Stimulated activated CD4-positive, alpha-beta T cell treated with anti-CD3 and anti-CD28 coated beads, TNF-alpha, amount 100 ng/mL, for 4 hours (primary cell): ENCODE measurements at regions not wholly inside any gene's neighbourhood (a gene's known extent, or its start where the extent isn't known, plus 50 kb on each side); places are given as distances from the start of the nearest gene placed in this dataset.

Source experiments
- DNase-seq, 3 experiments: peaks; one replicate each; pipeline ENCODE4 v3.0.0-alpha.2; 2020; ENCODE audit warnings: low read depth in 3 of 3

DNA sequence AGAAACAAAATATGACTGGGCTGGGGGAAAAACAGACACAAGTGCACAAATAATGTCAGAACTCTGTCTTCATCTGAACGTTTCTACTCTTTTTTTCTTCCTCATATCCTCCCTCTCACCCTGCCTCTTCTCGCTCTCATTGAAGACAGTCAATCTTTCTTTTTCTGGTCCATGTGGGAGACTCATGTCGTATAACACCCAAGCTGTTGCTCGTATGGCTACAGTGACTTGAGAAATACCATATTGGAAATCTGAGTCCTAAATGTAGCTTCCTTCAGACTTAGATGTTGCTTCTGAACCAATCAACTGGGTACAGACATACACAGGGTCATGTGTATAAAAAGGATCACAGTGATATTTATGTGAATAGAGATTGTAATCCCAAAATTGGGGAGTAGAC, 579.8 kb upstream of the CELF2 start:
- DNase-seq = no peak

DNA sequence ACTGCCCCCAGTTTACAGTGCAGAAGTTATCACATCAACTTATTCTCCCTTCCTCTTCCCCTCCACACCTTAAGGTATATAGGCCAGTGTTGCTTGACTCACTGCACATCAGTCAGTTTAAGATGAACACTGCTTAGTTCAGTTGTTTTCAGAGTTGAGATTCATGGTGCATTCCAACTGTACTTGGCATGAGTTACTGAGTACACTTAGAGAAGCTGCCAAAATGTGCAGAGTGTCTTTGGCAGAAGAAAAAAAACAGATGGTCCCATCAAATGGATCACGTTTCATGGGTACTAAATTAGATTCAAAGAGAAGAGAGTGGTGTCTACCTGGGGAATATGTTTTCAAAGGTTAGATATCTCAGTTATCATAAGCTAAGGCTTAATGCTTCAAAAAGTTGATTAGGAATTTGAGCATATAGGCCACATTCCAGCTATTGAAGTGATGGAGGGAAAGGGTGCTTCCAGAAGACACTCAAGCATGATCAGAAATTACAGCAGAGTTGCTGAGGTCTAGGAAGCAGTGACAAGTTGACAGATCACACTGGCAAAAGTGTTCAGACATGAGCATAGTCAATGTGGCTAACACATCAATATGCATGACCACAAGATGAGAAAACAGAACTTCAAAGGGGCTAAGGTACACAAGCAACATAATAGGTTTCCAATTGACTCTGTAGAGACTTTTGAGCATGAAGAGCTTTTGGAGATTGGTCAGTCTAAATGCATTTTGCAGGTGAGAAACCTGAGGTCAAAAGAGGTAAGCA, 579.2 kb upstream of the CELF2 start:
- no peak for DNase-seq

DNA sequence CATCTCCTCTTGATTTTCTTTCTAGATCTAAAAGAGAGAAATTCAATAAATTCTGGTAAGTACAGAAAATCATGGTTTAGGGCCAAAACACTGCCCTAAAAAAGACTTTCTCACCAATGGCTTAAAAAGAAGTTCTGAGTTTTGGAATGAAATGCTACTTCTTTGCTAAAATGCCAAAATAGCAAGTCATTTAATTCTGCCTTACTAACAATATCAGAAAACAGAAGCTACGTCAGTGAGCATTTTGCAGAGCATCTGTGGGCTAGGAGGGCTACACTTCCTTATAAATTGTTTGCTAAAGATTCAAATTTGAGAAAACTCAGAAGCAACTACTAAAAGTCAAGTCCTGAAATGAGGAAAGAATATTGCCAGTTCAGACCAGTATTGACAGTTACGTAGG, 560.8 kb upstream of the CELF2 start:
- DNase-seq = no peak

DNA sequence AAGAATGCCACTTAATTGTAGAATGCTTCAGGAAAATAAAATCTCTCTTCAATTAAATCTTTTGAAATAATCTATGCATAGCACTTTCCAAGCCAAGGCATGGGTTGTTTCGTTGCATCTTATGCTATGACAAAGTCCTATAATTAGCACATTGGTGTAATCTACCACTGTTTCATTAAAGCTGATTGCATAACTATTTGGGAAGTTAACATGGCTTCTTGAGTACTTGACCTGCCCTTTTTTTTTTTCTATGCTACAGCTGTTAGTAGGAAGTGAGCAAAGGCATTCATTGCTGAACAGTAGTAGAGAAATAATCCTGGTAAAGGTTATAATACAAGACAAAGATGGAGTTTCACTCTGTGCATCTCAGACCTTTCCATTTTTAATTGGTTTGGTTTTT, 557.2 kb upstream of the CELF2 start:
- no peak for DNase-seq

DNA sequence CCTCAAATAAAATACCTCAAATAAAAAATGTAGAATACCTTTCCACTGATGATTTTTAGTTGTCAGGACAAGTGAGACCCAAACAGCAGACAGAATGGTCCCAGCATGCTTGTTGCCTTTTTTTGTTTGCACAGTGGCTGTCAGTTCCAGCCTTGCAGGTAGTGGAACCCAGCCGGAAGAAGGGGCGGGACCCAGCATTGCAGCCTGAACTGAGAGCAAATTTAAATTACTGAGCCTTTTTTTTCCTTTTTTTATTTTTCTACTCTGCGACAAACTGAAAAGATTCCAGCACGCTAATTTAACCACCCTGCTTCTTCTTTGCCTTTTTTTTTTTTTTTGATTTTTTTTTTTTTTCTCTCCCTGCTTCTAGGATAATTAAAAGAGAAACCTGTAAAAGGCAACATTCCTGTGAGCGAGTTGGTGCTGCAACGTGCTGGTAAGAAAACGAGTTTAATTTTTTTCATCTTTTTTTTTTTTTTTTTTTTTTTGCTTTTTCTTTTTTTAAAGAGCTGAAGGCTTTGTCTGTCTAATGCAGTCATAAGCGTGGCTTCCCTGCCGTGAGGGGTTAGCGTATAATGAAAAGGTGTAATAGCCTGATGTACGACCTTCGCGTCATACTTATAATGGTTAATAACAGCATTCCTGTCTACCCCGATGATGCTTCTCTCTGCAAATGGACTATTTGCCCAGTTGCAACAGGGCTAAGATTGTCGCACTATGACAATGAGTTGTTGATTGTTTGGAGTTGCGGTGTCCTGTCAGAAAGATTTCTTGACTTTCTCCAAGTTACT, 555.3 kb upstream of the CELF2 start:
- no peak for DNase-seq

DNA sequence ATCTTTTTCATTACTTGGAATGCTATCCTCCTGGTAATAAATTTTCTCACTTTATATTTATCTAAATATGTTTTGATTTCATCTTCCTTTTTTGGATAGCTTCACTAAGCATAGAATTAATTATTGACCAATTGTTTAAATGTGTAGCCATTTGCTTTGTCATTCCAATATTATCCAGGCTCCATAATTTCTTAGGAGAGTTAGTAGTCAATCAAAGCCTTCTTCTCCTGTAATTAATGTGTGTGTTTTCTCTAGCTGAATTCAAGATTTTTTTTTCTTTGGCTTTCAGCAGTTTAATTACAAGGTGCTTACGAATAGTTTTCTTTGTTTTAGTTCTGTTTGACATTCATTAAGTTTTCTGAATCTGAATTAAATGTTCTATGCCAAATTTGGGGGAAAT, 545.9 kb upstream of the CELF2 start:
- DNase-seq = no peak

DNA sequence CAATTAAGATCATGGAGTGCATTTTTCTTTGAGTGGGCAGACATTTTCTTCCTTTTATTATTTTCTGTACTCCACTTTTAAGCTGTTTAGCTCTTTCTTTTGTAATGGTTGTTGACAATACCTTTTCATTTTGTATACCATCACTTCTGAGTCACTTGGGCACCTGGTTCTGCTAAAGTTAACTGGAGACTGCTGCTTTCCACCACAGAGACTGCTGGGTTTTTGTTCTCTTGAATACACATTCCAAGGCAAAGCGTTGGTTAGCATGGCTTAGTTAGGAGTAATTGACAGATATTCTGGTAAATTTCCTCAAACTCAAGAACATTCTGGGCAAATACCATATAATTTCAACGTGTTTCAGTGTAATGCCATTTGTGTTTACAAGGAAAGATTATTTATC, 541.9 kb upstream of the CELF2 start:
- DNase-seq = no peak

DNA sequence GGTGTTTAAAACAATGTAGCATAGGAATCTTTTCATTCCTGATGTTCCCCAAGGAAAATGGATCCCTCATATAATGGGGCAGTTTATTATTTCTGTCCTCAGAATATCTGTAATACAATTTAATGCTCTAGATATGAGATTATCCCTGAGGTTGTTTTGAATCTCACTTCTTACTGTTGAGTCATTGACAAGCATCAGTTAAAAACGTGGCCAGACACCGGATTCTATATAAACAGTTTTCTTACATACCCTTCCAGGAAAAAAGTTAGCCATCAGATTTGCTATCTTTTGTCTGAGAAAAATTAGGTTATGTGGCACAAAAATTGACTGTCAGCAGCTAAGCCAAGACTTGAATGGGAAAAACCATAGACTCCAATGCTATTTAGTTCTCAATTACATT, 539.8 kb upstream of the CELF2 start:
- DNase-seq = no peak

DNA sequence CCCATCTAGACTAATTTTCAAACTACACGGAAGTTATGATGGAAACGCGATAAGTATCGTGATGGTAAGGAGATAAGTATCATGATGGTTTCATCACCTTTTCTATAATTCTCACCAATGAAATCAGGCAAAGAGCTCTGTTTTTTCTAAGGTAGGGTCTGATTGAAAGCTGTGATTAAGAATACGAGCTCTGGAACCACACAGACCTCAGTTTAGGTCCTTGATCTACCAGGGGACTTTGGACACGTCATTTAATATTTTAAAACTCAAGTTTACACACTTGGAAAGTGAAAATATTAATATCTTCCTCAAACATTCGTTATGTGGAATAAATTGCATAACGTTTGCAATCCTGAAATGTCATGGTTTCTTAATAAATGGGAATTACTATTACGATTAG, 538.2 kb upstream of the CELF2 start:
- no peak for DNase-seq

DNA sequence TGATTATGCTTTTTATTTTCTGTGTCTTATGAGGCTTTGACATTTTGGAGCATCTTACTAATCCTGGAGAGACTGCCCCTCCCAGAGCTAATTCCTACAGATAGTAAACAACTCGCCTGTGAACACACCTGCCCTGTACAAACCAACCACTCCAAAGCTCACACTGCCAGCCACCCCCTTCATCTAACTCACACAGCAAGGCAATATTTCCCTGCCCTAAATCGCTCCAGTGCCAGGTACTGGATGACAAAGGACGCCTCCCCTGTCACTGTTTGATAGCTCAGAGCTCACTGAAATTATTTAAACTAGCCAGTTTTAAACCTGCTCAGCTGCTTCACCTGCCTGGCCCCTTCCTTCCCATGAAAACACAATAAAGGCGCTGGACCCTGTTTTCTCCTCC, 535.1 kb upstream of the CELF2 start:
- DNase-seq = no peak

DNA sequence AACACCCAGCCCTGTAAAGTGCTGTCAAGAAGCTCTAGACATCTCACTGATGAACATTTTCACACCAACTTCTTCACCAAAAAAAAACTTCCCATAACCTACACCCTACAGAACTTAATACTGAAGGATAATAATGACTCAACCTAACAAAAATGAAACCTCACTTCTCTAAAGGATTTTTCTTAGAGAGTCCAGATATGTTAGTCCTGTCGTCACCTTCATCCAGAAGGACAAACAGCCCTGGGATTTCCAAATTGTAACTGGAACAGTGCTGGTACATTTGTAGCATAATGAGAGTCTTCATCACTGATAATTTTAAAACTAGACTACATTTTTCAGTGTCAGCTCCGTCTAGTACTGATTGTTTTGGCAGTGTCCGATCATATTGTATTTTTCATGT, 528.6 kb upstream of the CELF2 start:
- no peak for DNase-seq

DNA sequence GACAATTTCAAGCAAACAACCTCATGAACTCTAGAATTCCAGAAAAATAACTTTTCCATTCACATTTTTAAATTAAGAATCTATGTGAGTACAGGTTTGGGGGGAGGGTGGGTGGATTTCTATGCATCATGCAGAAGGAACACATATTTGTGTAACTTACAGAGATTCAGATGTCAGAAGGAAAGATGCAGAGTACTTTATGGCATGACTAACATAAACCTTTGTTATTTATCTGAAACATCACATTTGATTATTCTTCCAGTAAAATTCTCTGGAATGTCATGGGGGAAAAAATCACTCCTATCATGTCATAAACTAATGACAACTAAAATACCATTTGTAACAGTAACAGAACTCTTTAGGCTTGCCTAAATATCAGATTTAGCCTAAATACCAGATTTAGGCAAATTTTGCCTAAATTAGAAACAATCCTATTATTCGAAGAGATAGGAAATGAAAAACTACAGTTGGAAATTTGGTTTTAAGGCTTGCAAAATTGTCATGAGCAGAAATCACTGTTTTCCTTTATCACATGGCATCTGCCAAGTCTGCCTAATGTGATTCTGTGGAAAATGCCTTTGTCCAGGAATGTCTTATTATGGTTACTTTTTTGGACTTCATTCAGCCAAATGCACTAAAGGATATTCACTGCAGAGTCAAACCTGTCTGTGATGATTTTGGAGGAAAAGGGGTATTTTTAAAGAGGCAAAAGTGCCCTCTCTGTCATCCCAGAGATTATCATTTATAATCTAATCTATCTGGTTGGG, 527.7 kb upstream of the CELF2 start:
- DNase-seq = no peak

DNA sequence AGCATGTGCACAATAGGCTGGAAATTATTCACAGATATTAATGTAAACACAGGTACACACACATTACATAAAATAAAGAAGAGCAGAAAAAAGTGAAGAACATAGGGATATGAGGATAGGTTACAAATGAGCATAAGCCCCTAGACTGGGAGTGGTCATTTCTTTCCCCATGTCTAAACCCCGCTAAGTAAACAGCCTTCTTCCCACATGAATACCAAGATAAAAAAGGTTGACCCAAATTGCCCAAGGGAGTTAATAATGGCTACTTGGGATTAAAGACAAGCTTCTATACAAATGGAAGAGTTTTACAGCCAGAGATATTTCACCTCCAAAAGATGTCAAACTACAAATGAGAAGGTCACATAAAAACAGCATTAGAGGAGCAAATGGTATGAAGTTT, 527.1 kb upstream of the CELF2 start:
- no peak for DNase-seq

DNA sequence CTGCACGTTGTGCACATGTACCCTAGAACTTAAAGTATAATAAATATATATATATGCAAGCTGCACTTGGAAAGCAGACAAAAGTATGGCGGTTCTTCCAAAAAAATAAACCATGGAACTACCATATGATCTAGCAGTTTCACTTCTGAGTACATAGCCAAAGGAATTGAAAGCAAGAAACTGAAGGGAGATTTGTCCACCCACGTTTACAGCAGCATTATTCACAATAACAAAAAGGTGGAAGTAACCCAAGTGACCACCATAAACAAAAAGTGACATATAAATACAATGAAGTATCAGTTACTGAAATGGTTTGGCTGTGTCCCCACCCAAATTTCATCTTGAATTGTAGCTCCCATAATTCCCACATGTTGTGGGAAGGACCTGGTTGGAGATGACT, 525.3 kb upstream of the CELF2 start:
- no peak for DNase-seq

DNA sequence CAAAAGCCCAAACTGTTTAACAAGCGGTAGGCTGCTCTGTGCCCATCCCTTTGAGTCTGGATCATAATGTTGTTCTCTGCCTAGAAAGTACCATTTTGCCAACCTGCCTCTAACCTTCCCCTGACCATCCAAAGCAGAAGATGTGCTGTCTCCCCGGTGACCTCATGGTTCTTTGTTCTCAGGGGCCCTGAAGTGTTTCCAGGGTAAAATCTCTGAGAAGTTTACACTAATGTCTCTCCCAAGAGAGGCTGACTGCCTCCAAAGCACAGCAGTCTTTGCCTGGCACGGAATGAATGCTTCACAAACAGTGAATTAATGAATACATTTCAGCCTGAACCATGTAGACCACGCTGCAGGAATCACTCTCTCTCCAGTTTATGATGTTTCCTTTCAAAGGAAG, 523.8 kb upstream of the CELF2 start:
- no peak for DNase-seq

DNA sequence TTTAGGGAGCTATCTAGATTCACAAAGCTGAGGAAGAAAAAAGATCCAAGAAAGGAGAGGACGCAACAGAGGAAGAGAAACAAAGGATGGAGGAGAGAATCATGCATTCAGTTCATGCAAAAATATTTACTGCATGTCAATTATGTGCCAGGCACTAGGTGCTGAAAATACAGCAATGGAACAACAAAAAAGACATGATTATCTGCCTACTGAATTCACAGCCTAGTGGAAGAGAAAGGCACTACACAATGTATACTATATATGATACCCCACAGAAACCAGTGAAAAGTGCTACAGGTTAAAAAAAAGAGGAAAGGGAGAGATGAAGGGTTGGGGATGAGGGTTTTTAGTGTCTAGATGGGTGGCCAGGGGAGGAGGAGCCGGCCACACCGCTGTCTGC, 520.4 kb upstream of the CELF2 start:
- no peak for DNase-seq

DNA sequence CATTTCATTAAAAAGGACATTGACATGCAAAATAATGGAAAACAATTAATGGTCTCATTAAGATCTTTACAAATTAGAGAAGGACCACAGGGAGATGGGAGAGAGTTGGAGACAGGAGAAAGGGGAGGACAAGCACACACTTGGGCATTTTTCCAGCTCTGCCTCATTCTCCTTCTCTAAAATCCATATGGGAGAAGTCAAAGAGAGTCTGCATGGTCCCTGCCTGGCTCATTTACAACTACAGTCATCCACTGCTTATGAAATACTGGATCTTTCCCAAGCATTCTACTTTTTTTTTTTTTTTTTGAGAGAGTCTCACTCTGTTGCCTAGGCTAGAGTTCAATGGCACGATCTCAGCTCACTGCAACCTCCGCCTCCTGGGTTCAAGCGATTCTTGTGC, 518.9 kb upstream of the CELF2 start:
- DNase-seq = no peak

DNA sequence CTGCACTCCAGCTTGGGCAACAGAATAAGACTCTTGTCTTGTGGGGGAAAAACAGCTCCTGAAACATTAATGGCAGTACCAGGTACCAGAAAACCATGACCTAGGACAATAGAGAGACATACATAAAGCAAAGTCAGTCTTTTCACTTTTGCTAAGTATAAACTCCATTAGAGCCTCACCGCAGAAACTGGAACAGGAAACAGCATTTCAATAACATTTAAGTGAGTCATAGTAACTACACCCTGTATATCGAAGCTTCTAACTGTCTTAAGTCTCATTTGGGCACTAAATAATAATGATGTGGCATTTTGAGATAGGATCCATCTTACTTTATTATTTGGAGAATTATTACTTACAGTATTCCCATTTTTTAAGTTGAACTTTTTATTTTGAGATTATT, 517.8 kb upstream of the CELF2 start:
- no peak for DNase-seq

DNA sequence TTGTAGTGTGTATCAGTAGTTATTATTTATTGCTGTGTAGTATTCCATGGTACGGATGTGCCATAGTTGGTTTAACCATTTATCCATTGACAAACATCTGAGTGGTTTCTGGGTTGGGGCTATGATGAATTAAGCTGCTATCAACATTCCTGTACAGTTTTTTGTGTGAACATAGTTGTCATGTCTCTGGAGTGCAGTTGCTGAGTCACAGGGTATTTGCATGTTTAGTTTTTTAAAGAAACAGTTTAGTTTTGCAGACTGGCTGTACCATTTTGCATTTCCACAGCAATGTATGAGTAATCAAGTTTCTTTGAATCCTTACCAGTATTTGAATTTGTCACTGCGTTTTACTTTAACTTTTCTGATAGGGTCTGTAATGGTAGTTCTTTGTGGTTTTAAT, 516.7 kb upstream of the CELF2 start:
- DNase-seq = no peak

DNA sequence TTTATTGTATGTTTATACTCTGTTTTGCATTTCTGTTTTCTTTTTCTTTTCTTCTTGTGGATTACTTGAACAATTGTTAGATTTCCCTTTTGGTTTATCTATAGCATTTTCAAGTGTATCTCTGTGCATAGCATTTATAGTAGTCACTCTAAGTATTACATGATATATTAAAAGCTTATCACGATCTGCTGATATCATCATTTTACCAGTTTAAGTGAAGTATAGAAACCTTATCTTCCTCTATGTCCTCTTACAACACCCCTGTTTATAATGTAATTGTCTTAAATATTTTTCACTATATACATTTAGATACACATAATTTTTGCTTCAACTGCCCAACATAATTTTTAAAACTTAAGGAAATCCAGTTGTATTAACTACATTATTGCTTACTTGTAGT, 513.9 kb upstream of the CELF2 start:
- no peak for DNase-seq

DNA sequence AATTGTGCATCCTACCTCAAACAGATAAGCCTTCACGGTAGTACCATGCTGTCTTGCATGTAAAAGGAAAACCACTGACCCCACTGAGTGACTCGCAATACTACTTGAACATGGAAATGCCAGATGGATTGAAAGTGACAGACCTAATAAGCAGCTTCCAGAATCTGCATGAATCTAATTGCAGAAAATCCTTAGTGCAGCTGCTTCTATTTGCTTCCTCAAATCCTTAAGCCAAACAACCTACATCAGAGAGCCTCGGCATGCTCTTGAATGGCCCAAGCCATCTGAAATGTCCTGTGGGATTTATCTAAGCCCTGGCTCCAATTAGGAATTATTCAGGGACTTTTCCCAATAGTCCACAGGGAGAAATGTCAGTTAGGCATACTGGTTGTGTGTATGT, 509.5 kb upstream of the CELF2 start:
- DNase-seq = no peak

DNA sequence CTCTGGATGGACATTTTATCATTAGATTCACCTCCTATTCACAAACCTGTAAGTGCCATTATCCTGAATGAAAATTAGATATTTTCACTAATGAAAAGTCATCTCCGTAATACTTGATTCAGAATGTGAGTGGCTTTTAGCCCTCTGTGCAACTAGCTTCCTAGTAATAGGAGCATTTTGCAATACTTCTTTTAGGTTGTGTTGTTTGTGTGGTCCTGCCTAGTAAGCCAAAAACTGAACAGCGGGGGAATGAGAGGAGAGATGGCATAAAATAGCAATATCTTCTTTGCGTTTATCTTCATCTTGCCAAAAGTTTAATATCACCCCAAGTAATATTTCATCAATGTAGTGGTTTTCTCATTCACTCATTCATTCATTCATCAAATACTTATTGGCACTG, 507.5 kb upstream of the CELF2 start:
- DNase-seq = no peak

DNA sequence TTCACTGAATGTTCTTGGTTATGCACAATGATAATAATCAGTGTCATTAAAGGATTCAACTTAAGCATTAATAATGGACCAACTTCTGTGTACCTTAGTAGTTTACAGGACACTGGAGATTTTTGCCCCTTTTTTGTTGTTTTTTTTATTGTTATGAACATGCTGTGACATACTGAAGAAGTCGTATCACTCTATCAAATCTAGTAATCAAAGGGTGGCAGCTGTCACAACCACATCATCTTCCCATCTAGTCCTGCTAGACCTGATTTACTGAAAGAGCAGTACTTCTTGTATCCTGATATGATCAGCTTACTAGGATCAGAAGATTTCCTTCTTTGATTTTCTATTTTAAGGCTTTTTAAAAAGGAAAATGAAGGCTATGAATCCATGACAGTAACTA, 504.6 kb upstream of the CELF2 start:
- DNase-seq = no peak
